CD4-positive, alpha-beta T cell treated with Interleukin-15 for 1 hour (primary cell): ENCODE measurements at regions not wholly inside any gene's neighbourhood (a gene's known extent, or its start where the extent isn't known, plus 50 kb on each side); places are given as distances from the start of the nearest gene placed in this dataset.
"Not testable (repeated sequence)": the region's sequence is repeated elsewhere in the genome, so short reads cannot be mapped to it uniquely, and the experiment has no call there.

Experiments
- DNase-seq: peaks from one replicate; pipeline ENCODE4 v3.0.0-alpha.2; 2020

DNA sequence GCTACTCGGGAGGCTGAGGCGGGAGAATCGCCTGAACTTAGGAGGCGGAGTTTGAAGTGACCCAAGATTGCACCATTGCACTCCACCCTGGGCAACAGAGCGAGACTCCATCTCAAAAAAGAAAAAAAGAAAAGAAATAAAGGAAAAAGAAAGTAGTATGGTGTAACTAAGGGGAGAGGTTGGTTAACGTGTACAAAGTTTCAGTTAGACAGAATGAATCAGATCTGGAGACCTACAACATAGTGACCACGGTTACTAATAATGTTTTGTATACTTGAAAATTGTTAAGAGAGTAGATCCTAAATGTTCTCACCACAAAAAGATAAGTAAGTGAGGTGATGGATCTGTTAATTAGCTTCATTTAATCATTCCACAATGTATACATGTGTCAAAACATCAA is 1208.8 kb downstream of the VRK1 start:
- no peak for DNase-seq

DNA sequence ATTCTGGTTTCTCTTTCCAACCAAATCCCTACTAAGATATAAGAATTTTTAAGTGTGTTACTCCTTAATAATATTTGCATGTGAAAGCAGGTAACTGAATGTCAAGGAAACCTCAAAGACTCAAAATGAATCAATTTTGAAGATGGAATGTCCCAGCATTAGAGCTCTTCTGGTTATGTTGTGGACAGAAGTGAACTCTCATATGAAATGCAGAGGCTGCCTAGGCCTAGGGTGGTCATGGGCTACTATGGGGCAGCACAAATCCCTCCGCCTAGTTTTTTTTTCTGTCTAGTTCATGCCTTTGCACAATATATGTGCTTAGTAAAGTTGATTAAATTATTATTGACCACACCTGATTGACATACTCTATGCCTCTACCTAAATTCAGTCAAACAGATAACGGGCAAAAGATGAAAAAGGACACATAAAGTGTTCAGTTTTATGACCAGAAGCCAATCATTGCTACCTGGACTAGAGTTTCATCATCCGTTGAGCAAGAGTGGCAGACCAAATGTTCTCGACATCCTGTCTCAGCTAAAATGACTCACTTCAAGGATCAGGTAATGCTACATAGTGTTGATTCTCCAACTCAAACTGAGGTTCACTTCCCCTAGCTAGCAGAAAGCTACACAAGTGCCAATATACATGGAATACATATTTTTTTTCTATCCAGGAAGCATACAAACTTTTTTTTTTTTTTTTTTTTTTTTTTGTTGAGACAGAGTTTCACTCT is 1211.4 kb downstream of the VRK1 start:
- no peak for DNase-seq

DNA sequence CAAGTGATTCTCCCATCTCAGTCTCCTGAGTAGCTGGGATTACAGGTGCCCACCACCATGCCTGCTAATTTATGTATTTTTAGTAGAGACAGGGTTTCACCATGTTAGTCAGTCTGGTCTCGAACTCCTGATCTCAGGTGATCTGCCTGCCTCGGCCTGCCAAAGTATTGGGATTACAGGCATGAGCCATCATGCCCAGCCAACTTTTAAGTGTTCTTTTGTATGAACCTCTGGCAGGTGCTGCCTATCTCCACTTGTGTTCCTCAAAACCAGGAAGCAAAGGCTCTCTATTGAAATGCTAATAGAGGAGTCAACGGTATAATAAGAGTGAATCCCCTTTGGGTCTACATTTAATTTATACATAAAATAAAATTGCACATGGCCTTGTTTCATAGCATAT is 1212.0 kb downstream of the VRK1 start:
- DNase-seq, result not testable (repeated sequence)

DNA sequence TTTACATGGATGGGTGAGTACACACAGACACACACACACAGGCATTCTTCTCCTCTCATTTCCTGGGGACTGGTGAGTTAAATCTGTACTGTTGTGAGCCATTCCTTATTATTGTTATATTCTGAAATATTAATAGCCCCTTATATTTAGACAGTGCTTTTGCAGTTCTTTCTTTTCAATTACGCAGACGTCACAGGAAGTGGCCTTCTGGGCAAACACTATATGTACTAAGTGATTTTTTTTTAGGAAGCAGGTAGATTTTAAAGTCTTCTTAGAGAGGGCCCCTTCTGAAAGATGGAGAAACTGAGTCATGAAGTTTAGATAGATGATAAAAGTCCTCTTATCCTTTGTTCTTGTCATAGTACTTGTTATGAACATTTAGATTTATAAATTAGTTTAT is 1213.6 kb downstream of the VRK1 start:
- DNase-seq, result no peak

DNA sequence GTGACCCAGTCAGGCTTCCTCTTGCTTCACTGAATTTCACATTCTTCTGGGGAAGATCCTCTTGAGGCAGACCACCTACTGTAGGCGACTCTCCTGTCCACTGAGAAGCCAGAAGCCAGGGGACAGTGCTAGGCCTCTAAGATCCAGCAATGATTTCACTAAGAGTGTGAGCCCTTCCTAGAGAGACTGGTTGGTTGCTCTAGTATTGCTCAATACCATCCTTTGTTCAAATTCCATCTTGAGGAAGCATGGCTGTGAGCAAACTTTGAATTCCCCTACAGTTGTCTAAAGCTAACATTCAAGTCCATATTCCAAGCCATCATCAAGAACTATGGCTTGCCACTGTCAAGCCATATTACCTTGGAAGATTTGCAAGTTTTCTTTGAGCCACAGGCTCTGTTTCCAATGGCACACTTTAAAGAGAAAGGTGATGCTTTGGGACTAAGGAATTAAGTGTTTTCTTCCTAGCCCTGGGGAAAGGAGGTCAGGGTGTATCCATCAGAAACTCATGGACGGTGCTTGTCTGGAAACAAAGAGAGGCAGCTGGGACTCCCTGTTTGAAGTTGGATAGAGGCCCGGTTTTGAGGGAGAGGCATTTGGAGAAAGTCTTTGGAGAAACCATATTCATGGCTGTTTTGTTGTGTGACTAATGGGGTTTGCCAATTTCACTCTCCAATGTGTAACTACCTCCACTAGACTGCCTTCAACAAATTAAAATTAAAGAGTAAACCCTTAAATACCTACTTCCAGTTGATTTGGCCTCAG is 1217.9 kb downstream of the VRK1 start:
- no peak for DNase-seq

DNA sequence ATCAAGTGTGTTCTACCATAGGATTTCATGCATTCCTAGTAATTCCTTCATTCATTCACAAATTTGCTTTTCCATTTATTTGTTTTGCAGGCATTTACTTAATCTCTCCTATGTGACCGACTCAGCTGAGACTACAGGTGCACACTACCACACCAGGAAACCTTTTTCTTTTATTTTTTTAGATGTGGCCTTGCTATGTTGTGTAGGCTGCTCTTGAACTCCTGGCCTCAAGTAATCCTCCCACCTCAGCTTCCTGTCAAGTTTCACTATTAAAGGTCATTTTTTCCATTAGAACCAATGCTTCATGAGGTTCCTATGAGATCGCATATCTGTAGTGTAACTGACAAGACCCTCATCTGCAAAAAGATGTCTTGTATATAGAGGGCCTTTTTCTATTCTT is 1218.7 kb downstream of the VRK1 start:
- DNase-seq, result no peak

DNA sequence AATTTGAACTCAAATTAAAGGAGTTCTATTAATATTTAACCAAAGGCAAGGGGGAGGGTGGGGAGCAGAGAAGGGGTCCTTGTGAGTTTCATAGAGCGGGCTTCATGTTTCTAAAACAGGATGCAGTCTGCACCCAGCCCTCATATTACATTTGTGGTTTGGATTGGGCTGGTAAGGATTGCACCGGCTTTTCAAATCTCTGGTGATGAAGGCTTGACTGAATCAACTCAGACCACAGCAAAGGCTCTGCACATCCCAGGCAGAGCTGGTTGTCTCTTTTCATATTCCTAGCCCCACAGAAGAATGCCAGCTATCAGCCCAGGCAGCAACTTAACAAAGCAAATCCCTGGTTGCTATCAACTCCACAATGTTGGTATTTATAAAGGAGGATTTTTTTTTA is 1221.4 kb downstream of the VRK1 start:
- peak; percentile 33 for DNase-seq

DNA sequence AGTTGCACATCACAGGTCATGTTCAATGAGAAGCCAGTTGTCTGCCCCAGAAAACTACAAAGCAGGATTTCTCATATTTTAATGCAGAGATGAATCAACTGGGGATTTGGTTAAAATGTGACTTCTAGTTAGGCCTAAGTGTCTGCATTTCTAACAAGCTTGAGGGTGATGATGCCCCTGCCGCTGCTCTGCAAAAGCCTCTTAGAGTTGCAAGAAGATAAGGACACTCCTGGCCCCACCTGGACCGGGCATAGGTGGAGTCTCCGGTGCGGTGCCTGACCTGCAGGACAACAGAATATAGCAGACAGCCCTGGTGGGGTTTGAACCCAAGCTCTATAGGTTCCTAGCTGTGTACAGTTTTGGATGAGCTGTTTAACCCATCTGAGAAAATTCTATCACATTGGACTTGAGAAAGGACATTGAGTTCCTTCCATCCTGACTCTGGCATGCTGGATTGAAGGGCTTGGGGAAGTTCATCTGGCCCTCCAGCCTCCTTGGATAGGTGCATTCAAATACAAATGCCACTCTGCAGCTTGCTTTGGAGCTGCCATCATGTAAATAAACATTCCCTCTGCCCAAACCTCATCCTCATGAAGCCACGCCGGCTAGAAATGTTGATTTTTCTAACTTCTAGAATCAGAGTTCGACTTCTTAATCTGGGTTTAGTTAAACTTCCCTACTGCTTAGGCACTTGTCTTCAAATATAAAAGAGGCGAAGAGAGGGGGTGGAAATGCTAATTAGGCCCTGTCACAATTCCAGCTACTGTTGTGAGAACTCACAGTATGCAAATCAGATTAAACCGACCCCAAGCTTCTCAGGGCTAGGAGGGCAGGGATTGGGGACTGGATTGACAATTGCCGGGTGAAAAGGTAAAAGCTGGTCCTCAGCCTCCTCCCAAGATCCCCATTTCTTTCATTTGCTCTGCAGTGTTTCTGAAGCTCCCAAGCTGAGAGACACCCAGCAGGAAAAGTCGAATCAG is 1225.6 kb downstream of the VRK1 start:
- DNase-seq, result no peak

DNA sequence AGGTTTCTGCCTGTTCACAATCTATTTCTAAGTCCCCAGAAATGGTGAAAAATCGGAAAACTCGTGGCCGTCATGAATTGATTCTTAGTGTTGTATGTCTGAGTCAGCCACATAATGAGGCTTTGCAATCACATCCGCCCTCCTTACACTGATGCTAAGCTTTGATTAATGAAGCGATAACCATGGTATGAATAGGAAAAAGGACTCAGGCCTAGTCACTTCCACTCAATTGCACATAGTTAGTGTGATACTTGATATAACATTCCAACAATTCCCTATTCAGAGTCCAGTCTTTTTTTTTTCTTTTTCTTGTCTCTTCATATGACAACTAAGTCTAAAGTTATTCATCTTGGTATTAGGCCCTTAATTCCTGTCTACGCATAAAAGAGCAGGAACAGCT is 1231.0 kb downstream of the VRK1 start:
- DNase-seq, result no peak

DNA sequence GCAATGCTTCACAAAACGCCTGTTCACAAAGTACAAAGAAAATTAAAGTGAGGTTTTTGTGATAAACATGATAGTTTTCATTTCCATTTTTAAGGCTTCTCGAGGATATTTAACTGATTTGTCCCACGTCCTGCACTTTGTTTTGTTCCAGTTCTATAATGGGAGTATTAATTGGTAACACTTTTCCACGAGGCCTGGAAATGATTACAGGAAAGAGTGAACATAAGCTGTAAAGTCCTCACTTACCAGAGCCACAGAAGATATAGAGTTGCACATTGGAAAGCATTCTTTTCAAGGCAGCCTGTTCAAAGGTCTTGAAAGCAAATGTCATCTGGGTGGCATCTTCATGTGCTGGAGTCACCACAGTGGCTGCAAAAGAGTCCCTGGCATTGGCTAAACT is 1236.6 kb downstream of the BCL11B start:
- DNase-seq, result no peak

DNA sequence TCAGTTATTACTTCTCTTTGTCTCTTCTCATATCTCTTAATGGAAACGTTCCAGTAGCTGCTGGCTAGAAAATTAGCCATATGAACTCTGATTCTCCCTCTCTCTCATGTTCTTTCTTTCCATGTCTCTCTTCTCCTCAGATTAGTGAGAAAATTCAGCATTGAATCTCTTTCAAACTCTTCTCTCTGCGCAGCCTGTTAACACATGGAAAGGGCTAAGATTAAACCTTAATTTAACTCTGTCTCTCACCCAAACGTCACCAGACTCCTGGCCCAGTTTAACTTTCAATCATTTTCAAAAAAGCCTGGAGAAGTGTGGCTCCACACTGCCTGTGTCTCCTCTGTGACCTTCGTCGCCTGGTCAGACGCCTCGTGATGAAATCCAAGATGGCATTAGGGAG is 1234.2 kb downstream of the BCL11B start:
- DNase-seq, result no peak

DNA sequence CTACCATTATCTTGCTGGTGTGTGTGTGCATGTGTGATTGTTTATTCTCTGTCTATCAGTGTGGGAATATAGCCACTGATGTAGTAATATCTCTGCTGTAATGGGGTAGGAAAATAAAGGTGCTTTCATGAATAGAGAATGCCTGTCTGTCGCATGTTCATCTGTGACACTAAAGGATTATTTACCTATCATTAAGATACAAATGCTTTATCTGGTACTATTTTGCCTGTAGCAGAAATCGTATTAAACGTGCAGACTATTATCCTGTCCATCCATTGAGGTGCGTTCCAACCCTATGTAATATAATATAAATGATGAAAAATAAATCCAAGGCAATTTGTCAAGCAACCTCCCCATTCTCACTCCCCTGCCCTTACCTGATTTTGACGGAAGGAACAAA is 1215.1 kb downstream of the BCL11B start:
- no peak for DNase-seq

DNA sequence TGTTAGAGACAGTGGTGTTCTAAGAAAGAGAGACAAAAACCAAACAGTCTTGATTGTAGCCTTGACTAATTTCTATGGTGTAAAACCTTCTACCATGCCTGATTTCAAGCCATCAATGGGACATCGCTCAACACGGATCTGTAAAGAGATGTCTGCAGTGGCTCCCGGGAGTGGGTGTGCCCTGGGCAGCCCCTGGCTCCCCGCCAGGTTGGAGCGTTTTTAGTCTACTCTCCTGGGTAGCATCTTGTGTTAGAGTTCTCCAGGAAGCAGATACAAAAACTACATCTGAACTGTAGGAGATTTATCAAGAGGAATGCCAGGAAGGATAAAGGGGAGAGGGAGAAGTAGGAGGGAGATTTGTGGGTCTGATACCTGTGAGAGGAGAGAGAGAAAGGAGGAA is 1212.9 kb downstream of the BCL11B start:
- no peak for DNase-seq

DNA sequence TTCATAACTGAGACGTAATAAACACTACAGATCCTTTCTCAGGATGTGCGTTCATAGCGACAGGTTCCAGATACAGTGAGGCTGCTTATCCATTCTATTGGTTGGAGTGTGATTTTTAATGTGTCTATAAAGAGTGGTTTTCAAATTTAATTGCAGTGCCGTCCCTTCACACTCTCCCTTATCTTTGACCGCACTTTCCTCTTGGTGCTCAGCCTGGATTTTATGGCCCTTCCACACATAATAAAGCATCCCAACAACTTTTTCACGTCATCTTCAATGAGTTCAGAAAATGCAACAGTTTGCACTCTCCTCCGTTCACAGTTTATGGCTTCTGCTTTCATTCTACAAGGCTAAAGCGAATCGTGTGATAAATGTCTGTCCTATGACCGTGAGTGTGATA is 1209.9 kb downstream of the BCL11B start:
- no peak for DNase-seq

DNA sequence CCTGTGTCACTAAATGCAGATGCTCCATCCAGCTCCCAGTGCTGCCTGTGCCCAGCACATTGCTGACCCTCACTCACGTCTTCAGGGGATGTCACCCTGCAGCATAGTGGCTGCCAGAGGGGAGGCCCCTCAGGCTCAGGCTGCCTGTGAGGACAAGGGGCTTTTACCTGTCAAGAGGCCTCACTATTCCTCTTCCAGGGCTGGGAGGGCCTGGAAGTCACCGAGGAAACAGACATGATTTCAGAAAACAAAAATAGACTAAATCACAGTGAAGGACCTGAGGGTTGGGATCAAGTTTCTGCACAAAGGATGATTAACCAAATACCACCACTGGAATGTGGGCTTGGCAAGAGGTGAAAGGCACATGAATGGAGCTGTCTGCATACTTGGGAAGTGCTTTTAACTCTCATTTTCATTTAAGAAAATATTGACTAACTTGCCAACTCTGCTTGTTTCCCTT is 1202.3 kb downstream of the BCL11B start:
- DNase-seq, result no peak

DNA sequence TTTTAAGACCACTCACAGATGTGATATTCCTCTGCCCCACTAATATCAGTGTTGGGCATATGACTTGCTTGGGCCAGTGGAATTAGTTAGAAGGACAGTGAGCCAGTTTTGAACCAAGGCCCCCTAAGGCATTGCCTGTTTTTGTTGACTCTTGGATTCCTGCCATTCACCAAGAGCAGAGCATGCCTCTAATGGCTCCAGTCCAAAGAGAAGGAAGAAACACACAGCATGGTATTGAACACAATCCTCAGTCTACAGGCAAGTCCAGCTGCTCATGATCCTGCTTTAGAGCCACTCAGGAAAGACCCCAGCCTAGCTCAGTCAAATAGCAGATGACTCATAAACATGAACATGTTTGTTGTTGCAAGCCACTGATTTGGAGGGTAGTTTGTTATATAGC is 1201.5 kb downstream of the BCL11B start:
- DNase-seq, result no peak

DNA sequence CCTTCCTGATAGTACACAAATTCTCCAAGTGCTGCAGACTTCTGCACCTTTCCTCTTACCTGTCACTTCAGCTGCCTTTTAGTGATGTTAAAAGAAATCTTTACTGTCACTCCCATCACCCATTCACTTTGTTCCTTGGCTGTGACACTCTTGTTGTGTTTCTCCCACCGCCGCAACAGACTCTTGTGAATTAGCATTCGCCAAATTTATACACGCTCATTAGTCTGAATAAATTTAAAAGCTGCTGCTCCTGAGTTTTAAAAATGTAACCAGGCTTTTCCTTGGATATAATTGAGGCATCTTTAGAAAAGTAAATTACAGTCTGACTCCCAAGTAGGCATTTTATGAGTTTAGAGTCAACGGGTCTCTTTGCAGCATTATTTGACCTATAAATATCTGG is 1197.9 kb downstream of the BCL11B start:
- DNase-seq, result no peak

DNA sequence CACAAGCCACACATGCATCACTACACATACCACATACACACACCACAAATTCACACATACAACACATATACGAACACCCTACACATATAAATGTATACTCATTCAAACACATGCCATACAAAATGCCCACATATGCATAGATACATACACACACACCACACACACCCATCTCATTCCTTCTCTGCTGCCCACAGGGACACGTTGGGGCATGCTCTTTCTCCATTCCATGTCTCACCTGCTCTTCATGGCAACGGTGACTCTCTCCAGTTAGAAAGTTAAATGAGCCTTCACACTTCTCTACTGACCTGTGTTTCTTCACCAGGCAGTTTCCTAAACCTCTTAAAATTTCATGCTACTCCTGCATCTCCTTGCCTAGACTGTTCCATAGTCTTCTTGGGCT is 1194.8 kb downstream of the BCL11B start:
- DNase-seq, result no peak

DNA sequence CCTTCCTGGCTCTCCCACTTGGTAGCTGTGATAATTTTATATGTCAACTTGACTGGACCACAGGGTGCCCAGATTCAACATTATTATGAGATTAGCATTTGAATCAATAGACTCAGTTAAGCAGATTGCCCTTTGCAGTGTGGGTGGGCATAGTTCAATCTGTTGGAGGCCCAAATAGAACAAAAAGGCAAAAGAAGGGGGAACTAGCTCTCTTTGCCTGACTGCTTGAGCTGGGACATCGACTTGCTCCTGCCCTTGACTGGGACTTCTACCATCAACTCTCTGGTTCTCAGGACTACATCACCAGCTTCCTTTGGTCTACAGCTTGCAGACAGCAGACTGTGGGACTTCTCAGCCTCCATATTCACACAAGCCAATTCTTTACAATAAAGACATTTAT is 1189.2 kb downstream of the BCL11B start:
- no peak for DNase-seq

DNA sequence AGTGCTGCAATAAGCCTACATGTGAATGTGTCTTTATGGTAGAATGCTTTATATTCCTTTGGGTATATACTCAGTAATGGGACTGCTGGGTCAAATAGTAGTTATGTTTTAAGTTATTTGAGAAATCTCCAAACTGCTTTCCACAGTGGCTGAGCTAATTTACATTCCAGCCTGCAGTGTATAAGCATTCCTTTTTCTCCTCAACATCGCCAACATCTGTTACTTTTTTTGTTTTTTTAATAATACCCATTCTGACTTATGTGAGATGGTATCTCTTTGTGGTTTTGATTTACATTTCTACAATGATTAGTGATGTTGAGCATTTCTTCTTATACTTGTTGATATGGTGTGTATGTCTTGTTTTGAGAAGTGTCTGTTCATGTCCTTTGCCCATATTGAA is 1186.2 kb downstream of the BCL11B start:
- DNase-seq, result no peak

DNA sequence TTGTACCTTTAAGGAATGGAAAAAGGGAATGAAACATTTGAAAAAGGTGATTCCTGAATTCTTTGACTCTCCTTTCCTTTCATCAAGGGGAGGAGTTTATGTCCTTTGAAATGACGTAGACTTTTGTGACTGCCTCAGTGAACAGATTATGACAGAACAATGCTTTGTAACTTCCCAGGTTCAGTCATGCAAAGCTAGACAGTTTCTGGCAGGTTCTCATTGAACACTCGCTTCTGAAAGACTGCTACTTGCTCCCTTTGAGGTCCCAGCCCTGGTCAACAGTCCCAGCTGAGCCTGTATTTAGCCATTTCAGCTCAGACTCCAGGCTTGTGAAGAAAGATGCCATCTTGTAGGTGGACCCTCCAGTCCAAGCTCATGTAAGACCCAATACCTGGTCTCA is 1178.9 kb downstream of the BCL11B start:
- DNase-seq, result no peak

DNA sequence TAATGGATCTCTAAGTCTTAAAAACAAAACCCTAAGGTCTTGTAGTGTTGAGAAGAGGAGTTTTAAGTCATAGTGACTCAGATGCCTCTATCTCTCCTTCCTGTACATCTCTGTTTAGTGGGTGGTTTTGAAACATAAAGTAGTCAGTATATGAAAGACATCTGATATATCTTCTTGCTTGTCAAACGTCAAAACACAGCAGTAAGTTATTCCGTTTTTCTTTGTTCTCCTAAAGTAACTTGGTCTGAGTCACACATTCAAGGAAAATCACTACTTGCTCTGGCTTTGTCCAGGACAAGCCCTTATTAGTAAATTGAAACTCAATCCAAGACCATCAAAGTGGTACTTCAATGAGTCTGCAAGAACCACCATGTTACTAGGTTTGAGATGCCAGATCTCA is 1172.5 kb downstream of the BCL11B start:
- no peak for DNase-seq

DNA sequence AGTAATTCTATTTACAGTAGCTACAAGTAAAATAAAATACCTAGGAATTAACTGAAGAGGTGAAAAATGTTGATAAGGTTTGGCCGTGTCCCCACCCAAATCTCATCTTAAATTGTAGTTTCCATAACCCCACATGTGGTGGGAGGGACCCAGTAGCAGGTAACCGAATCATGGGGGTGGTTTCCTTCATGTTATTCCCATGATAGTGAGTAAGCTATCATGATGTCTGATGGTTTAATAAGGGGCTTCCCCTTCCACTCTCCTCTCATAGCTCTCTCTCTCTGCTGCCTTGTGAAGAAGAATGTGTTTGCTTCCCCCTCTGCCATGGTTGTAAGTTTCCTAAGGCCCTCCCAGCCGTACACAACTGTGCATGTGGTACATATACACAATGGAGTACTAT is 1170.7 kb downstream of the BCL11B start:
- DNase-seq, result no peak
